HepG2 (cell line): ENCODE measurements at regions not wholly inside any gene's neighbourhood (a gene's known extent, or its start where the extent isn't known, plus 50 kb on each side); places are given as distances from the start of the nearest gene placed in this dataset.

Experiments used
- AGO2 ChIP-seq: fragments of 200-400 bp; formaldehyde crosslinking; optimal IDR thresholded peaks from 2 replicates; pipeline ENCODE3; 2017; ENCODE audit warnings: mild to moderate bottlenecking, low read depth, low read length, moderate library complexity
- ATF1 ChIP-seq: IDR thresholded peaks from 2 replicates; pipeline ENCODE4 v1.6.1; 2016; ENCODE audit warnings: mild to moderate bottlenecking, control low read depth
- CBX5 ChIP-seq: sonication (generic); formaldehyde crosslinking; IDR thresholded peaks from 2 replicates; pipeline ENCODE4 v1.4.0; 2020; ENCODE audit warnings: missing genetic modification reagents, borderline replicate concordance
- FOXC1 ChIP-seq: sonication (generic); formaldehyde crosslinking; IDR thresholded peaks from 2 replicates; pipeline ENCODE4 v1.8.0; 2022; ENCODE audit warnings: mild to moderate bottlenecking, missing genetic modification reagents, borderline replicate concordance
- HDAC1 ChIP-seq: sonication (generic); formaldehyde crosslinking; IDR thresholded peaks from 2 replicates; pipeline ENCODE4 v1.5.1; 2020; ENCODE audit warnings: mild to moderate bottlenecking, missing genetic modification reagents
- KMT2A ChIP-seq: sonication (generic); formaldehyde crosslinking; IDR thresholded peaks from 2 replicates; pipeline ENCODE4 v1.4.0; 2020; ENCODE audit warnings: missing genetic modification reagents
- LCORL ChIP-seq, 2 experiments: fragments of 450-650 bp in 1 of 2; sonication (generic) in 1 of 2; formaldehyde crosslinking in 1 of 2; IDR thresholded peaks; 2 replicates each; pipeline versions ENCODE4 v1.5.0 to v1.6.1; 2017 to 2020; ENCODE audit warnings: antibody characterized with exemption in 1 of 2, missing genetic modification reagents in 1 of 2
- MIXL1 ChIP-seq: IDR thresholded peaks from 2 replicates; pipeline ENCODE4 v1.6.1; 2016
- PITX1 ChIP-seq: sonication (generic); formaldehyde crosslinking; IDR thresholded peaks from 2 replicates; pipeline ENCODE4 v1.5.1; 2020; ENCODE audit warnings: mild to moderate bottlenecking, missing genetic modification reagents
- SP5 ChIP-seq: IDR thresholded peaks from 2 replicates; pipeline ENCODE4 v1.6.1; 2016; ENCODE audit warnings: low read depth, borderline replicate concordance
- THAP9 ChIP-seq: sonication (generic); formaldehyde crosslinking; IDR thresholded peaks from 2 replicates; pipeline ENCODE4; 2020; ENCODE audit warnings: missing genetic modification reagents, mild to moderate bottlenecking, borderline replicate concordance
- ZBTB25 ChIP-seq: IDR thresholded peaks from 2 replicates; pipeline ENCODE4 v1.6.1; 2018; ENCODE audit warnings: missing genetic modification reagents
- ZFP91 ChIP-seq: sonication (generic); formaldehyde crosslinking; IDR thresholded peaks from 2 replicates; pipeline ENCODE4 v1.9.0; 2022; ENCODE audit warnings: missing genetic modification reagents, mild to moderate bottlenecking, borderline replicate concordance
- ZNF160 ChIP-seq: sonication (generic); formaldehyde crosslinking; IDR thresholded peaks from 2 replicates; pipeline ENCODE4 v1.8.0; 2022; ENCODE audit warnings: mild to moderate bottlenecking, inconsistent platforms, missing genetic modification reagents
- ZNF563 ChIP-seq: sonication (generic); formaldehyde crosslinking; IDR thresholded peaks from 2 replicates; pipeline ENCODE4 v1.8.0; 2022; ENCODE audit warnings: mild to moderate bottlenecking, moderate library complexity, missing genetic modification reagents
- ZNF580 ChIP-seq: IDR thresholded peaks from 2 replicates; pipeline ENCODE4 v1.6.1; 2016; ENCODE audit warnings: low read depth, borderline replicate concordance
- ZNF614 ChIP-seq: IDR thresholded peaks from 2 replicates; pipeline ENCODE4 v1.6.1; 2018; ENCODE audit warnings: missing biosample characterization, missing genetic modification reagents, inconsistent platforms, borderline replicate concordance
- ZNF83 ChIP-seq: sonication (generic); formaldehyde crosslinking; IDR thresholded peaks from 2 replicates; pipeline ENCODE4 v1.4.0; 2020; ENCODE audit warnings: missing genetic modification reagents, mild to moderate bottlenecking, borderline replicate concordance
- ZSCAN9 ChIP-seq: IDR thresholded peaks from 2 replicates; pipeline ENCODE4 v1.6.1; 2016; ENCODE audit warnings: borderline replicate concordance
- TF ChIP-seq, protein P1 (sequence below): IDR thresholded peaks from 2 replicates; pipeline ENCODE4 v1.6.1; 2016; ENCODE audit warnings: missing compliant biosample characterization, missing genetic modification reagents, borderline replicate concordance
- TF ChIP-seq, protein P2 (sequence below): IDR thresholded peaks from 2 replicates; pipeline ENCODE4 v1.6.1; 2016; ENCODE audit warnings: missing biosample characterization, missing genetic modification reagents, low read depth

DNA sequence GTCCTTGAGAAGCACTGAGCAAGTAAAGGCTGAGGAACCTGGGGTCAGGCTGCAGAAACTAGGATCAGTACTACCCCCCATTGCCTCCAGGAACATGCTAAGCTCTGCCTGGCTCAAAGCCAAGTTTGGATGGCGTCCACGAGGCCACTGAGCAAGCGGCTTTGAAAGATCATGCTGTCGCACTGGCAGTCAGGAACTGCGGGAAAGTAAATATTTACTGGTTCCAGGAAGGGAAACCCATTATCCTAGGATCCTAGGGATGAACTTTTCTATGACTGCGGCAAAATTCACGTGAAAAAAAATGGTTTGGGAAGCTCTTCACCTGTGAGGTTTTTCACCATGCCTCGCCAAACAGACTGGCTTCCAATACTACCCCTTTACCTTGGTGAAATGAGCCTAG is 75.3 kb upstream of the PJA2 start (continued):
- TF ChIP-seq THAP9 (CRISPR knock-in tag) (peak; percentile 40; the same call in 1 of the 2 replicates), ZNF614 (CRISPR knock-in tag) (peak; percentile 92), AGO2 (no peak), LCORL (IDR thresholded peaks at IDR 0.05) (peak; percentile 89), LCORL (CRISPR knock-in tag; IDR thresholded peaks at IDR 0.05) (peak; percentile 84), SP5 (CRISPR knock-in tag) (no peak), ZSCAN9 (CRISPR knock-in tag) (peak; percentile 77; the same call in 1 of the 2 replicates), ZBTB25 (CRISPR knock-in tag) (peak; percentile 63; the same call in 1 of the 2 replicates), FOXC1 (CRISPR knock-in tag) (0 out of 2 replicates have a peak, but pooled peaks have one; percentile 34), ZNF83 (CRISPR knock-in tag) (peak; percentile 35; the same call in 1 of the 2 replicates), ZFP91 (peak; percentile 45; the same call in 1 of the 2 replicates), KMT2A (CRISPR knock-in tag) (0 out of 2 replicates have a peak, but pooled peaks have one; percentile 30), ZNF563 (peak; percentile 36; the same call in 1 of the 2 replicates), CBX5 (CRISPR knock-in tag) (peak; percentile 86), PITX1 (peak; percentile 94), ATF1 (CRISPR knock-in tag) (no peak), MIXL1 (CRISPR knock-in tag) (peak; percentile 94), ZNF580 (CRISPR knock-in tag) (peak; percentile 67; the same call in 1 of the 2 replicates), HDAC1 (CRISPR knock-in tag) (peak; percentile 79), ZNF160 (peak; percentile 57; the same call in 1 of the 2 replicates)
- TF ChIP-seq, protein P1, sequence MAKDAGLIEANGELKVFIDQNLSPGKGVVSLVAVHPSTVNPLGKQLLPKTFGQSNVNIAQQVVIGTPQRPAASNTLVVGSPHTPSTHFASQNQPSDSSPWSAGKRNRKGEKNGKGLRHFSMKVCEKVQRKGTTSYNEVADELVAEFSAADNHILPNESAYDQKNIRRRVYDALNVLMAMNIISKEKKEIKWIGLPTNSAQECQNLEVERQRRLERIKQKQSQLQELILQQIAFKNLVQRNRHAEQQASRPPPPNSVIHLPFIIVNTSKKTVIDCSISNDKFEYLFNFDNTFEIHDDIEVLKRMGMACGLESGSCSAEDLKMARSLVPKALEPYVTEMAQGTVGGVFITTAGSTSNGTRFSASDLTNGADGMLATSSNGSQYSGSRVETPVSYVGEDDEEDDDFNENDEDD (CRISPR knock-in tag), result peak; percentile 55; the same call in 1 of the 2 replicates
- TF ChIP-seq, protein P2, sequence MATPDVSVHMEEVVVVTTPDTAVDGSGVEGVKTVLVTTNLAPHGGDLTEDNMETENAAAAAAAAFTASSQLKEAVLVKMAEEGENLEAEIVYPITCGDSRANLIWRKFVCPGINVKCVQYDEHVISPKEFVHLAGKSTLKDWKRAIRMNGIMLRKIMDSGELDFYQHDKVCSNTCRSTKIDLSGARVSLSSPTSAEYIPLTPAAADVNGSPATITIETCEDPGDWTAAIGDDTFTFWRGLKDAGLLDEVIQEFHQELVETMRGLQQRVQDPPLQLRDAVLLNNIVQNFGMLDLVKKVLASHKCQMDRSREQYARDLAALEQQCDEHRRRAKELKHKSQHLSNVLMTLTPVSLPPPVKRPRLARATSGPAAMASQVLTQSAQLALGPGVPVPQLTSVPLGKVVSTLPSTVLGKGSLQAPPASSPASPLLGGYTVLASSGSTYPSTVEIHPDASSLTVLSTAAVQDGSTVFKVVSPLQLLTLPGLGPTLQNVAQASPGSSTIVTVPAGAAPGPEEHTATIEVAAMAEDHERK (CRISPR knock-in tag), result no peak
